Chondrocyte (in vitro differentiated cells): ENCODE measurements at regions not wholly inside any gene's neighbourhood (a gene's known extent, or its start where the extent isn't known, plus 50 kb on each side); places are given as distances from the start of the nearest gene placed in this dataset.

ENCODE experiments used
- DNase-seq: peaks from one replicate; pipeline ENCODE4 v3.0.0; 2021; ENCODE audit warnings: mixed read lengths, low spot score
- H3K27ac Mint-ChIP-seq: one replicate; pipeline ENCODE4 v1.8.0; 2021; ENCODE audit warnings: mild to moderate bottlenecking, moderate library complexity, mixed read lengths; ENCODE audit not compliant: unreplicated experiment
- H3K27me3 Mint-ChIP-seq: 2 replicates; pipeline ENCODE4 v1.8.0; 2021; ENCODE audit warnings: low read depth, mixed read lengths
- H3K36me3 Mint-ChIP-seq: 2 replicates; pipeline ENCODE4 v1.8.0; 2021; ENCODE audit warnings: low read depth, mixed read lengths
- H3K4me1 Mint-ChIP-seq: 2 replicates; pipeline ENCODE4 v1.8.0; 2021; ENCODE audit warnings: low read depth, mild to moderate bottlenecking, mixed read lengths
- H3K4me3 Mint-ChIP-seq: one replicate; pipeline ENCODE4 v1.8.0; 2021; ENCODE audit warnings: mild to moderate bottlenecking, moderate library complexity, mixed read lengths; ENCODE audit not compliant: unreplicated experiment
- H3K9me3 Mint-ChIP-seq: 2 replicates; pipeline ENCODE4 v1.8.0; 2021; ENCODE audit warnings: low read depth, mixed read lengths
- CTCF ChIP-seq: fragments of 200-600 bp; sonication (generic); IDR thresholded peaks from 2 replicates; pipeline ENCODE4 v1.5.0; 2021; ENCODE audit warnings: antibody characterized with exemption, mild to moderate bottlenecking, moderate library complexity

DNA sequence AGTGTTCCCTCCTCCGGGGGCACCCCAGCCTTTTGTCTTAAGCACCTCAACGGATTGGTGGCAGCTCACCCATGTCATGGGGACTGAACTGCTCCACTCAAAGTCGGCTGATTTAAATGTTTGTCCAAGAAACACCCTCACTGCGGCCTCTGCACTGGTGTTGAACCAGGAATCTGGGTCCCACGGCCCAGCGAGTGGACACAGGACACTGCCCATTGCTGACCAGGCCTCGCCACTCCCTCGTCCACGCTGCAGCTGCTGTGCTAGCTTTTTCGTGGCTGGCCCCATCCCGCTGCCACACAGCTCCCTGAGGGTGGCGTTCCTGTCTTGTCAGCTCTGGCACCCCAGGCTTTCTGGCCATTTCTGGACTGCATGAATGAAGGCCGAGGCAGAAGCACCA lies 646.2 kb downstream of the BRD1 start:
- no peak overlapping the region for H3K27ac Mint-ChIP-seq
- no peak for TF ChIP-seq CTCF
- H3K36me3 Mint-ChIP-seq: no peaks in the 10 kb centered on the region
- DNase-seq: no peak
- H3K4me3 Mint-ChIP-seq: no peak overlapping the region
- peaks cover 11% of the 10 kb centered on the region for H3K9me3 Mint-ChIP-seq
- H3K27me3 Mint-ChIP-seq: no peaks in the 10 kb centered on the region
- H3K4me1 Mint-ChIP-seq: no peaks in the 10 kb centered on the region

DNA sequence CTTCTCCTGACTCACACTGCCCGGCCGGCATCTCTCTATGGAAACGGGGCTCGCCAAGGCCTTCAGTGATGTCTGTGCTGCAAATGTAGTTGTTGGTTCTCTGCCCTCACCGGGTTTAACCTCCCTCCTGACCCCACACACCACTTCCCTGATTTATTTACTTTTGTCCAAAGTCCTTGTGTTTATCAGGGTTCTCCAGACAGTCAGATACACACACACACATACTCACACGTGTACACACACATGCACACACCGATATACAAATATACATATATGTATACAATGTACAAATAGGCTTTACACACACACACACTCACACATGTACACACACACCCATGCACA lies 647.0 kb downstream of the BRD1 start:
- no peak for TF ChIP-seq CTCF
- no peak for DNase-seq
- H3K4me1 Mint-ChIP-seq: no peaks in the 10 kb centered on the region
- no peak overlapping the region for H3K4me3 Mint-ChIP-seq
- H3K36me3 Mint-ChIP-seq: no peaks in the 10 kb centered on the region
- H3K9me3 Mint-ChIP-seq: peaks cover 12% of the 10 kb centered on the region
- no peaks in the 10 kb centered on the region for H3K27me3 Mint-ChIP-seq
- no peak overlapping the region for H3K27ac Mint-ChIP-seq

DNA sequence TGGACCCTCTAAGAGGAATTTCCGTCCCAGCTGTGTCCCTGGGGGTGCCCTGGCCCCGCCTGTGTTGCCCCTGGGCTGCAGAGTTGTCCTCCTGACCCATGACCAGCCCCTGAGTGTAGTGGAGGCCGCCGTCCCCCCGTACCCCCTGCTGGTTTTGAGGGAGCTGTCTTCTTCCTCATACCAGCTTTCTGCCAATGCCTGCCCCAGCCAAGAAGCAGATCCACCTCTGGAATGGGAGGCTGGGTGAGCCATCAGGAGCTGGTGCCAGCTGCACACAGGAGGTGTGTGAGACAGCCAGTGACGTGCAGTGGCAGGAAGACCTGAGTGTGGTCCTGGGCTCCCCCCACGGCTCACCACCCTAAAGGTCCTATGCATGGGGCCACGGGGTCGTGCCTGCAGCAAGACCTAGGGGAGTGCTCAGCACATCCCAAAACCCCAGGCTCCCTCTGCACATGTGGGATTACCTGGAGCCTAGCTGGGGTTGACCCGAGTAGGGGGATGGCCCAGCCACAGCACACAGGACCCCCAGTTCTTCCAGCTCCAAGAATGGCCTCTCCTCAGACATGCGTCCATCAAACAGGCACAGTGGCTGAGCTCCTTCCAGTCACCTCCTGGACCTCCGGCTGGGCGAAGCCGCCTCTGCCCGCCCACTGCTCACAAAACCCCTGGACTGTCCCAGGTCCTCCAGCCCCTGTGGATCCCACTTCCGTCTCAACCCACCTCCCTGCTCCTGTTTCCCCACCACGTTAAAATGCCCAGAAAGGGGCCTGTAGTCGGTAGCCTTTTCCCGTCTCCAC lies 647.6 kb downstream of the BRD1 start:
- H3K4me3 Mint-ChIP-seq: no peak overlapping the region
- peaks cover 8% of the 10 kb centered on the region for H3K9me3 Mint-ChIP-seq
- no peaks in the 10 kb centered on the region for H3K36me3 Mint-ChIP-seq
- H3K4me1 Mint-ChIP-seq: no peaks in the 10 kb centered on the region
- no peaks in the 10 kb centered on the region for H3K27me3 Mint-ChIP-seq
- TF ChIP-seq CTCF: no peak
- peak; percentile 80 for DNase-seq
- no peak overlapping the region for H3K27ac Mint-ChIP-seq

- no peak overlapping the region for H3K27ac Mint-ChIP-seq
- H3K4me3 Mint-ChIP-seq: no peak overlapping the region
- peak; percentile 68 for DNase-seq
- no peaks in the 10 kb centered on the region for H3K27me3 Mint-ChIP-seq
- no peak for TF ChIP-seq CTCF
- H3K9me3 Mint-ChIP-seq: peaks cover 8% of the 10 kb centered on the region
- no peaks in the 10 kb centered on the region for H3K36me3 Mint-ChIP-seq
- no peaks in the 10 kb centered on the region for H3K4me1 Mint-ChIP-seq
Observed at GRCh38 chr22:49179175-49179574, 648.5 kb downstream of the BRD1 start.

- no peak overlapping the region for H3K4me3 Mint-ChIP-seq
- no peaks in the 10 kb centered on the region for H3K4me1 Mint-ChIP-seq
- H3K36me3 Mint-ChIP-seq: no peaks in the 10 kb centered on the region
- H3K27me3 Mint-ChIP-seq: no peaks in the 10 kb centered on the region
- TF ChIP-seq CTCF: no peak
- peaks cover 8% of the 10 kb centered on the region for H3K9me3 Mint-ChIP-seq
- peak; percentile 75 for DNase-seq
- H3K27ac Mint-ChIP-seq: no peak overlapping the region
Observed at GRCh38 chr22:49178246-49179005, 649.2 kb downstream of the BRD1 start.
